ENCODE measurements at regions not wholly inside any gene's neighbourhood (a gene's known extent, or its start where the extent isn't known, plus 50 kb on each side); places are given as distances from the start of the nearest gene placed in this dataset.

DNA sequence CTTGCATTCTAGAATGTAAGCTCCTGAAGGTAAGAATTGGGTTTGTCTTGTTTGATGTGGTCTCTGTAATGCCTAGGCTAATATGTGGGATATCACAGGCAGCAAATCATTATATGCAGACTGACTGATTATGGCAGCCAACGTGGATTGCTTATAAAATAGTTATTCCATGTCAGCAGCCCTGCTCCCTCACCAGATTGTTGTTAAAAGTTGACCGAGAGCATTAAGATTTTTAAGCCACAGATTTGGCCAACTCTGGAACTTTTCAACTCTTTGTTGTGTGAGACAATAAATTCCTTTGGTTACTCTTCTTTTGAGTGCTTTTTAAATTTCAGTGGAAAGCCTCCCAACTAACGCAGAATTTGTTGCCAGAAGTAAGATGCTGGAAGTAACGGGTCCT, 92.6 kb upstream of the FAM216B start:
- TF ChIP-seq, protein P1, sequence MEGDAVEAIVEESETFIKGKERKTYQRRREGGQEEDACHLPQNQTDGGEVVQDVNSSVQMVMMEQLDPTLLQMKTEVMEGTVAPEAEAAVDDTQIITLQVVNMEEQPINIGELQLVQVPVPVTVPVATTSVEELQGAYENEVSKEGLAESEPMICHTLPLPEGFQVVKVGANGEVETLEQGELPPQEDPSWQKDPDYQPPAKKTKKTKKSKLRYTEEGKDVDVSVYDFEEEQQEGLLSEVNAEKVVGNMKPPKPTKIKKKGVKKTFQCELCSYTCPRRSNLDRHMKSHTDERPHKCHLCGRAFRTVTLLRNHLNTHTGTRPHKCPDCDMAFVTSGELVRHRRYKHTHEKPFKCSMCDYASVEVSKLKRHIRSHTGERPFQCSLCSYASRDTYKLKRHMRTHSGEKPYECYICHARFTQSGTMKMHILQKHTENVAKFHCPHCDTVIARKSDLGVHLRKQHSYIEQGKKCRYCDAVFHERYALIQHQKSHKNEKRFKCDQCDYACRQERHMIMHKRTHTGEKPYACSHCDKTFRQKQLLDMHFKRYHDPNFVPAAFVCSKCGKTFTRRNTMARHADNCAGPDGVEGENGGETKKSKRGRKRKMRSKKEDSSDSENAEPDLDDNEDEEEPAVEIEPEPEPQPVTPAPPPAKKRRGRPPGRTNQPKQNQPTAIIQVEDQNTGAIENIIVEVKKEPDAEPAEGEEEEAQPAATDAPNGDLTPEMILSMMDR (IDR thresholded peaks at IDR 0.05) = no peak
- TF ChIP-seq POLR2A (IDR thresholded peaks at IDR 0.05) (no peak), EP300 (IDR thresholded peaks at IDR 0.05) (no peak)
